BE2C (cell line): ENCODE measurements at regions not wholly inside any gene's neighbourhood (a gene's known extent, or its start where the extent isn't known, plus 50 kb on each side); places are given as distances from the start of the nearest gene placed in this dataset.
A peak's percentile ranks its signal among the peaks of the same experiment; 100 is the strongest.

ENCODE experiments used
- DNase-seq: peaks from one replicate; pipeline ENCODE4 v3.0.0-alpha.2; 2020
- H3K27me3 ChIP-seq: fragments of 250-450 bp; sonication (Bioruptor Pico); 2 replicates; pipeline ENCODE4 v1.5.1; 2020; ENCODE audit warnings: mild to moderate bottlenecking
- H3K36me3 ChIP-seq: fragments of 250-450 bp; sonication (Bioruptor Pico); 2 replicates; pipeline ENCODE4 v1.5.1; 2020; ENCODE audit warnings: mild to moderate bottlenecking
- H3K4me1 ChIP-seq: fragments of 250-450 bp; sonication (Bioruptor Pico); 2 replicates; pipeline ENCODE4 v1.5.1; 2020
- H3K4me3 ChIP-seq: 2 replicates; pipeline ENCODE4 v1.5.1; 2011; ENCODE audit warnings: low read depth, low read length
- H3K9me3 ChIP-seq: fragments of 250-450 bp; sonication (Bioruptor Pico); 2 replicates; pipeline ENCODE4 v1.5.1; 2020
- CTCF ChIP-seq: IDR thresholded peaks from 2 replicates; pipeline ENCODE4 v1.5.1; 2012; ENCODE audit warnings: mild to moderate bottlenecking, low read depth, low read length

DNA sequence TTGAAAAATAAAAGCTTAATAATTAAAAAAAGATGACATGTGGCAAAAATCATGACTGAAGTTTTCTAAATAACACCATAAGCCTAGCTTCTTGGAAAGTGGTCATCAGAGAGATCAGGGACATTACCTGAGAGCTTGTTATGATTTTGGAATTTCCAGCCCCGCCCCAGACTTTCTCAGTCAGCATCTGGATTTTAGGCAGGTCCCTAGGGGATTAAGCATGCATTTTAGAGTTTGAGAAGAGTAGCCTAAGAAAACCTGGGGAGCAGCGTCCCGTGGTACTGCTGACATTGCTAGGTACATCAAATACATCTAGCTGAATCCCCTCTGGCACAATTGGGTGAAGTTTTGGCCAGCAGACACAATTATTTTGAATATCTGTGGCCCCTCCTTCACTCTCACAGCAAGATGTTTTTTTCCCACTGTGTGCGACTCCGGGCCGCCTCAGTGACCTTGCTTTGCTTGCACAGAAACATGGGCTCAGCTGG is 58.7 kb upstream of the MEF2A start:
- Histone ChIP-seq H3K9me3 (no peaks in the 10 kb centered on the region), H3K27me3 (no peaks in the 10 kb centered on the region), H3K4me3 (peak overlapping the region; percentile 31), H3K36me3 (no peaks in the 10 kb centered on the region), H3K4me1 (peaks cover 11% of the 10 kb centered on the region)
- no peak for DNase-seq
- no peak for TF ChIP-seq CTCF

DNA sequence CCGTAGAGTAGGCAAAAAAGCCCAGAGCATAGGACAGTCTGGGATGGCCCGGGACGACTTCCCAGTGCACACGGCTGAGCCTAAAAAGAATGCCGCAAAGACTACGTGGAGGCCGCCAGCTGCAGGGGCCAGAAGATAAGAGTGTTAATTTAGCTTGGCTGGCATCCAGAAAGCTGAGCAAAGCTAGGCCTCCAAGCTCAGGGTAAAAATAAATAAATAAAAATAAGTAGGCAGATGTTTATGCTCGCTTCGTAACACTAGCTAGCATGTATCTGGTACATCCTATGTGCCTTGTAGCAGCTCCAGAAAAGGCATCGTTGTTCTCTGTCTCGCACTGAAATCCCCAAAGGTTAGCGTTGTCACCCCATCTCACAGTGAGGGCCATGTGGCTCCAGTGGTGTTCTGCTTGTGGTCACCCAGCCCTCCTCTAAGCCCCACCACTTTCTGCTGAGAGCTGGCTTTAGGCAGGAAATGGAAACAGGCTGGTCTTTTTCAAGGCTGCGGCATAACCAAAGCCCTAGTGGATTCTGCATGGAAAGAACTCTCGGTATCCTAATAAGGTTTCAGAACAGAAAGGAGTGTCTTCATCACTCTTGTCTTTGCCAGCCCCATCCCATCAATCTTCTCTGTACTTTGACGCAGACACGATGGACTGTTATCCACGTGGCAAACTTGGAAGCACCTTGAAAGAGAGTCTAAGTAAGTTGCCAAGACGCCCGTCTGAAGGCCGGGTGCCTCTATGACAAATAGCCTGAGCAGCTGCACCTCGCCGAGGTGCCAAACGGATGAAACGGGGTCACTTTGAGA is 58.1 kb upstream of the MEF2A start:
- peak; percentile 72 for DNase-seq
- H3K27me3 ChIP-seq: no peaks in the 10 kb centered on the region
- H3K9me3 ChIP-seq: no peaks in the 10 kb centered on the region
- no peak for TF ChIP-seq CTCF
- H3K36me3 ChIP-seq: no peaks in the 10 kb centered on the region
- peaks cover 11% of the 10 kb centered on the region for H3K4me1 ChIP-seq
- H3K4me3 ChIP-seq: peak overlapping the region; percentile 31

DNA sequence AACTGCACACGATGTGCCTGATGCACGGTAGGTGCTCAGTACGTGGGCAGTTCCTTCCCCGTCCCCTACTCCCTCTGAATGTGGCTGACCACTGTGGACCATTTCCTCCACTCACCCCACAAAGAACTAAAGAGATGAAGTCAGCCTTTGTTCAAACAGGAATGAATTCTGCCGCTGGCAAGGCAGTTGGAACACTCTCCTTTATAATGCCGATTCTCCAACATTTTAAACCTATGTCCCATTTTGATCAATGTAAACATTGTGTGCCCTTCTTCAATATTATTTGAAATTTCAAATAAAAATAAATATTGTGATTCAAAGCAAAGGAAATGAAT is 57.5 kb upstream of the MEF2A start:
- Histone ChIP-seq H3K4me1 (peaks cover 11% of the 10 kb centered on the region), H3K36me3 (no peaks in the 10 kb centered on the region), H3K4me3 (no peak overlapping the region), H3K9me3 (no peaks in the 10 kb centered on the region), H3K27me3 (no peaks in the 10 kb centered on the region)
- DNase-seq: no peak
- no peak for TF ChIP-seq CTCF

DNA sequence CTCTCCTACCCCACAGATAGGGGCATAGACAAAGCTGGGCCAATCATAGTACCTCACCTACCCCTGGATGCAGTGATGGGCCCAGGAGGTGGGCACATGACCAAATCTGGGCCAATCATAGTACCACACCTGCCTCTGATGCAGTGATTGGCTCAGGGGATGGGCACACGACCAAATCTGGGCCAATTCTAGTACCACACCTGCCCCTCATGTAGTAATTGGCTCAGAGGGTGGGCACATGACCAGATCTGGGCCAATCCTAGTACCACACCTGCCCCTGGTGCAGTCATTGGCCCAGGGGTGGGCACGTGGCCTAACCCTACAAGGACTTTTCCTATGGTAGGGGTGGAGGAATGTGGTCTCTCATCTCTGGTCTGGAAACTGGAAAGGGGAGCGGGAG is 56.9 kb upstream of the MEF2A start:
- H3K36me3 ChIP-seq: no peaks in the 10 kb centered on the region
- H3K27me3 ChIP-seq: no peaks in the 10 kb centered on the region
- TF ChIP-seq CTCF: no peak
- peaks cover 11% of the 10 kb centered on the region for H3K4me1 ChIP-seq
- H3K4me3 ChIP-seq: no peak overlapping the region
- DNase-seq: no peak
- no peaks in the 10 kb centered on the region for H3K9me3 ChIP-seq

DNA sequence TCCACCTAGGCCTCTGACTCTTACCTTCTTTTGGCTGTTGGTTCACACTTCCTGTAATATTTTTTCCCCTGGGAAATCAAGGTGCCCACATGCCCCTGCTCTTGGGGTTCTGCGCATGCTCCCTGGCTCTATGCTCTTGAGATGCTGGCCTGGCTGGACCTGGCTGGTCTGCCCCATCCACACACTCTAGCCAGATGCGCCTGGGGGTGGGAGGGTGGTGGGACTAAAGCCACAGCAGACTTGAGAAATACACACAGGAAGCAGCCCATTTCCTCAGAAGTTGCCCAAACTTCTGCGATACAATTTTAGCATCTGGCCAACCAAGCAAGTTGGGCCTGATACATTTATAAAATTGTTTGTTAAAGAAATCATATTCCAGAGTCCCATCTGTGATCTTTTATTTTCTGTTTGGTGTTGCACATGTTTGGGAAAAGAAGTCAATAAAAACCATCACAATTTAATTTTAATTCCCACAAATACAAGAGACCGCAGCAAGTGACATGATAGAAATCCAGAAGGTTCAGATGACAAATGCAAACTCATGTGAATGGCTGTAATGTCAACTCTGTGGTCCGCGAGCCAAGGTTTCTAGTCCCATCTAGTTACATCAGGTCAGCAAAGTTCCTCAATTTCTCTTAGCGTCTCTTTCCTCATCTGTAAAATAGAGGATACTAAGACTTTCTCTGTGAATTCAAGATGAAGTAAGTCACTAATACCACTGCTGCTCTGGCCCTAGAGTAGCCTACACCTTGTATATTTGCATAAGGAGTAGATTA is 55.9 kb upstream of the MEF2A start:
- no peak for DNase-seq
- TF ChIP-seq CTCF: no peak
- no peaks in the 10 kb centered on the region for H3K27me3 ChIP-seq
- H3K9me3 ChIP-seq: no peaks in the 10 kb centered on the region
- no peaks in the 10 kb centered on the region for H3K36me3 ChIP-seq
- no peak overlapping the region for H3K4me3 ChIP-seq
- peaks cover 11% of the 10 kb centered on the region for H3K4me1 ChIP-seq

DNA sequence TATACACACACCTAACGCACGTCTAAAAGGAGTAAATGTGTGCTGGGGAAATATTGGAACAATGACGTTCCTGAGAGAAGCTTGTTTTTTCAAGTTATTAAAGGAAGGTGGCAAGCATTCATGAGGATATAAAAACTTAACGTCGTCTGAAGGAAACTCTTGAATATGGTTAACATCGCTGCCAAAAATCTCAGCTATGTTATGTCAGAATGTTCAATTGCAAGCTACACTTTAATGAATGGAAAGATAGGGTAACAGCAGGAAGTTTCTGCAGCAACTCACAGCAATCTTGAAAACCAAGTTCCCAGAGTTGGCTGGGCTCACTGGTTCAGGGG is 54.3 kb upstream of the MEF2A start:
- Histone ChIP-seq H3K4me3 (no peak overlapping the region), H3K27me3 (no peaks in the 10 kb centered on the region), H3K36me3 (no peaks in the 10 kb centered on the region), H3K9me3 (no peaks in the 10 kb centered on the region), H3K4me1 (peaks cover 11% of the 10 kb centered on the region)
- no peak for DNase-seq
- TF ChIP-seq CTCF: no peak
